Stromal cell of bone marrow (primary cell): ENCODE measurements at regions not wholly inside any gene's neighbourhood (a gene's known extent, or its start where the extent isn't known, plus 50 kb on each side); places are given as distances from the start of the nearest gene placed in this dataset.
"Not testable (repeated sequence)": the region's sequence is repeated elsewhere in the genome, so short reads cannot be mapped to it uniquely, and the experiment has no call there.

Experiments
- DNase-seq: peaks from one replicate; pipeline ENCODE4 v3.0.0-alpha.2; 2012; ENCODE audit warnings: low read depth

- no peak for DNase-seq
Observed at GRCh38 chr10:125235093-125236069, 75.0 kb upstream of the CTBP2 start.

DNA sequence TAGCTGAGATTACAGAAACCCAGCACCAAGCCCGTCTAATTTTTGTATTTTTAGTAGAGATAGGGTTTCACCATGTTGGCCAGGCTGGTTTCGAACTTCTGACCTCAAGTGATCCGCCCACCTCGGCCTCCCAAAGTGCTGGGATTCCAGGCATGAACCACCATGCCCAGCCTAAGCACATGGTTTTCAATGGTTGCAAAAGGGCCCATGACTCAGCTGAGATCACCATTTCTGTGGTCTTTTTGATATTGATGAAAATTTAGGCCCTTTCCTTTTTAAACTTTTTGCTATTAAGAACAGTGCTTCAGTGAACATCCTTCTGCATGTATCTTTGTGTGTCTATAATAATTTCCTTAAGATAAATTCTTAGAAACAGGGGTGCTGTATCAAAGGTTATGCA lies 74.2 kb upstream of the CTBP2 start:
- peak; percentile 51 for DNase-seq

- DNase-seq = no peak
Observed at GRCh38 chr10:125233726-125234125, 73.4 kb upstream of the CTBP2 start.

DNA sequence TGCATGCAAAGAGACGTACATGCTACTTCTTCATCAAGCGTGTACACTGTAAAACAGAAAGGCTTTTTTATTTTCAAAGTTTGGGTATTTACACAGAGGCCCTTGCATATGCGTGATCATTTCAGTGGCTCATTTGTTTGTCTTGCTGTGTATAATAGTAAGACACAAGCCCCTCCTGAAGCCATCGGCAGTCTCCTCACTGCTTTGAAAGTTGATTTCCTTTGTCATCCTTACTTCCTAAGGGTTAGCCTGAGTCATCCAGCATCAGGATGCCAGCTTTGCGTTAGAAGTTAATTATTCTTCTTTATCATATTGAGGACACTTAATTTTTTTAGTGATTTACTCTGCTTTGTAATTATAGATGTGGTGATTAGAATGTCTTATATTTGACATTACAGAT lies 72.5 kb upstream of the CTBP2 start:
- DNase-seq = no peak

GRCh38 chr10:125231813-125232475 lies 71.6 kb upstream of the CTBP2 start:
- DNase-seq = no peak

DNA sequence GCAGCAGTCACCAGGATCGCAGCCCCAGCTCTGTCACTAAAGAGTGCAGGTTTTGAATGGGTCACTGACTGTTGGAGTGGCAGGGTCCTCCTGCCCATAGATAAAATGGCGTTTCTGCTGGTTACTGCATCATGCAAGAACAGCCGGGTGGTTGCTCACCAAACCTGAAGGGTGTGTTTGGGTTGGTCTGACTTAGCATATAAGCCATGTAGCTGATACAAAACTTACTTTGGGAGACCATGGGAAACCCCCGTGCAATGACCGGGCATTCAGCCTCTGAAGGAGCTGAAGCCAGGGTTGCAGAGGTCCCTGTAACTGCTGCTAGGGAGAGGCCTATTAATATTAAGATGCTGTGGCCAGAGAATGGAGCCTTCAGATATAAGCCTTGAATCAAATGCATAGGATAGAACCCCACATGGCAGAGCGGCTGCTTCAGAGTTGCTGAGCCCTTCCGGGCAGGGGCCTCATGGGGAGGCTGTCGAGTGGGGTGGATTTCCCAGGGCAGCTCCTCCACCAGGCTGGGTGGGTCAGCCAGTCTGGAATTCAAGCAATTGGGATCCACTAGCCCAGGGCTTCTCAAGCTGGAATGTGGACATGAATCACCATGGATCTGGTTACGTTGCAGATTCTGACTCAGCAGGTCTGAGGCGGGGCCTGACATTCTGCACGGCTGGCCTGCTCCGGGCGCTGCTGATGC lies 70.9 kb upstream of the CTBP2 start:
- DNase-seq = peak; percentile 84

DNA sequence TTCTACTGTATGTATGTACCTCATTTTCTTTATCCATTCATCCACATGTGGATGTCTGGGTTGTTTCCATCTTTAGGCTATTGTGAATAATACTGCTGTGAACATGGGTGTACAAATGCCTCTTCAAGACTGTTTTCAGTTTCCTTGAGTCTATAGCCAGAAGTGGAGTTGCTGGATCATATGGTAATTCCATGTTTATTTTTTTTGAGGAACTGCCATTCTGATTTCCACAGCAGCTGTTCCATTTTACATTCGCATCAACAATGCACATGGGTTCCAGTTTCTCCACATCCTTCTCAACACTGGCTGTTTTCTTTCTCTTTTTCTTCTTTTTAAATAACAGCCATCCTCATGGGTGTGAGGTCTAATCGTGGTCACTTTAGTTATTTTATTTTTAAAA lies 69.9 kb upstream of the CTBP2 start:
- no peak for DNase-seq

- DNase-seq = not testable (repeated sequence)
Observed at GRCh38 chr10:125228245-125228940, 68.0 kb upstream of the CTBP2 start.

GRCh38 chr10:125227546-125227945 lies 67.2 kb upstream of the CTBP2 start:
- no peak for DNase-seq

DNA sequence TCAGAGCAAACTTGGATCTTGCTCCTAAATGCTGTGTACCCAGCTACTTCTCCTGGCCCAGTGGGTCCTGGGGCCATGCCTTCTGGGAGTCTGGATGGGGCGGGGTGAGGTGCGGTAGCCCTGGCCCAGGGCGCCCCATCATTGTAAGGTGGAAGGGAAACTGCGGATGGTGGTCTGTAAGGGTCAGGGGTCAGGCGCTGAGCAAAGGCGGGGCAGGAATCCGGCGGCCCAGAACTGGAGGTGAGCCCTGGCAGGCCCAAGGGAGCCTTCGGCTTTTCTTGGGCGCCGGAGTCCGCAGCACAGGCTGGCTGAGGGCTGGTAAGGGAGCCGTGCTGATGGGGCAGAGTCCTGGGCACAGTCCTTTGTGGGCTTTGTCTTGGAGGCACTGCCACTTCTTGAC lies 66.5 kb upstream of the CTBP2 start:
- DNase-seq = no peak

- no peak for DNase-seq
Observed at GRCh38 chr10:125226005-125226404, 65.6 kb upstream of the CTBP2 start.

DNA sequence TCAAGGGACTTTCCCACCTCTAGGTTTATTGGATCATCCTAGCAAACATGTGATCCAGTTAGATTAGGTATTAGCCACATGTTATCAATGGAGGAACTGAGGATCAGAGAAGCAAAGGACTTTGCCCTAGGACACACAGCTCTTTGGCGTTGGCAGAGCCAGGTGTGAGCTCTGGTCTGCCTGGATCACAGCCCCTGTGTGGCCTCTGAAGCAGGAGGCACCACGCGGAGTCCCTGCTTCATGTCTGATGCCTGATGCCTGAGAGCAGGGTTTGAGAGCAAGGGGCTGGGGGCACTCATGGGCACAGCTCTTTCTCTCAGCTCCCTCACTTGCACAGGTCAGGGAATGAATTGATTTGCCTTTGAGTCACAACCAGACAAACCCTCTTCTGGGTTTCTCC lies 64.7 kb upstream of the CTBP2 start:
- no peak for DNase-seq

DNA sequence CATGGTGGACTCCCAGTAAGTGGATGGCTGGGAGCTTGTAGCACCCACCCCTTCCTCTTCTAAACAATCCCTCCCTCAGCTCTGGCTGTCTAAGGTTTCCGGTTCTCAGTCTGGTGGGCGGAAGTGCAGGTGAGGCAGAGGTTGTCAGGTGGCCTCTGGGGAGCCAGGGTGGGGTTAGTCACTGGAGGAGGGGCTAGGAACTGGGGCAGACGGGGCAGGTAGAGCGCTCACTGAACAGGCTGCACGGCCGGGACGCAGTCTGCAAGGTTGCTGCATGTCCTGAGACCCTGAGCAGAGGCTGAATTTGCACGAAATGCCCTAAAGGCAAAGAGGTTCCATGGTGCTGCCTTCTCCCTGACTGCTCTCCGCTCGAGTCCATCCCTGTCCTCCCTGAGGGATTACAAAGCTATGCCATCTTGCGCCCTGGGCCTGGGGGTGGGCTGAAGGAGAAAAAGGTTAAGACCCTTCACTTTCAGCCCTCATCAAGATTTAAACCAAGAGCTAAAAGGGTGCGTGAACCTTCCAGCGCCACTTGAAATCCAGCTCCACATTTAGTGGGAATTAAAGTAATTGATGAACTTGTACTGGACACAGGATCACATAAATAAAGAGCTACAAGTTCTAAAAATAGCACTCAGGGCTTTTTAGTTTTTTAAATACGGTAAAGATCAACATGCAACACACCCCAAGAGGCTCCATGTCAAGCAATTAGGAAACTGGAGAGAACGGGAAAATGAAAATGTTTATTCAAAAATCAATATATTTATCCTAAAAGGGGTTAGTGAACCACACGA lies 62.3 kb upstream of the CTBP2 start:
- DNase-seq = no peak

GRCh38 chr10:125221716-125222115 lies 61.4 kb upstream of the CTBP2 start:
- no peak for DNase-seq

DNA sequence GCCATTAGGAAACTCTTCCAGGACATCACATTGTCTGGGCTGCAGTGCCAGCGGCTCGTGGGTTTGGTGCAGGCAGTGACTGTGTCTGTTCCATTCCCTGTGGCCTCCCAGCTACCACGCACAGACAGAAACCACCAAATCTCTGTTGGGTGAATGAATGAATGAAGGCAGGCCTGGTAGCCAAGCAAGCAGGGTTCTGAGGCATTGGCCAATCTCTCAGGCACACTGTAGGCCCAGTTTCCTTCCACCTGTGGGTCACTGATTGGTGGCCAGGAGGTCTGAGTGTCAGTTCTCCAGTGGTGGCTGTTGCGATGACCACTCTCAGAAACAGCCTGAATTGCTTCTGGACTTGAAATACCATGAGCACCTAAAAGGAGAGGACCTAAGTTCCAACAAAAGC lies 59.4 kb upstream of the CTBP2 start:
- no peak for DNase-seq

DNA sequence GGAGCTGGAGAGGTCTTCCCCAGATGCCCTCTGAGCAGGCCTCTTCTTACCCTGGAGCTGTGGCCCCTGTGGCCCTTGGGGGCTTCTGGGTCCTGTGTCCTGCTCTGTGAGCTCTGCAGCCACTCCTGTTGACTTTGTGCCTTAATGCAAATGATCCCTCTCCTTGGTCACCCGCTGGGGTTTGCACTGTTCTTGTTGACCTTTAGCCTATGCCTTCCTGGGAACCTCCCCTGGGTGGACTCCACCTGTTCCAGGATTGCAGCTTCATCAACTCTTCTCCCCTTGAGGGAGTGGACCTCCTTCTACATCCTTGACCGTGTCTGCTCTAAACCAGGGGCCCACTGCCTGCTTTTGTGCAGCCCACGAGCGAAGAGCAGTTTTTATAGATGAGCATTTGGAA lies 58.6 kb upstream of the CTBP2 start:
- DNase-seq = no peak

GRCh38 chr10:125217990-125218675 lies 57.8 kb upstream of the CTBP2 start:
- DNase-seq = no peak

- DNase-seq = no peak
Observed at GRCh38 chr10:125216861-125217260, 56.5 kb upstream of the CTBP2 start.

DNA sequence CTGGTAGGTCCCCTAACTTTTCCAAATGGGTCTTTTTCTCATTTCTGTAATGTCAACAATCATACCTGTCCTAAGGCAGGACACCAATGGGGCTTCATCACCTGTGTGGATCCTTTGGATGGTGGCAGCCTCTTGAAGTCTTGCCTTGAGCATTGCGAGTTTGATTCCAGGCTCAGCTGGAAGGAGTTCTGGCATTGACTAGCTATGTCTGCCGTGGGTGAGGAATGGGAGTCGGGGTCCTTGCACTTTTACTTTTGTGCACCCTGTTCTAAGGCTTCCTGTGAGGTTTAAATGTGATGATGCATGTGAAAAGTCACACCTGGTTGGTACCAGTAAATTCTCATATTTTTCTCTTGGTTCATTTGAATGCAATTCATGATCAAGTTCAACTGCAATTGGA lies 55.9 kb upstream of the CTBP2 start:
- DNase-seq = no peak

DNA sequence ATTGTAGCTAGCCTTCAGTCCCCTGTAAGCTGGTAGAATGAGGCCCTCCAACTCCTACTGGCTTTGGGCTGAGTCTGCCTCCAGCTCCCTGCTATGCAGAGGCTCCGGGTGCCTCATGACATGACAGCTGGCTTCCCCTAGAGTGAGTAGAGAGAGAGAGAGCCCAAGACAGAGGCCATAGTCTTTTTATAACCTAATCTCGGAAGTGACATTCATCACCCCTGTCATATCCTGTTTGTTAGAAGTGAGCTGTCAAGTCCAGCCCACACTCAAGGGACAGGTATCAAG lies 53.9 kb upstream of the CTBP2 start:
- no peak for DNase-seq
